Endodermal cell (in vitro differentiated cells): ENCODE measurements at regions not wholly inside any gene's neighbourhood (a gene's known extent, or its start where the extent isn't known, plus 50 kb on each side); places are given as distances from the start of the nearest gene placed in this dataset.

Source experiments
- DNase-seq: peaks from one replicate; pipeline ENCODE4 v3.0.0-alpha.2; 2017
- H3K27ac ChIP-seq: 2 replicates; pipeline ENCODE4 v1.5.1; 2013; ENCODE audit warnings: mild to moderate bottlenecking, low read depth, low read length, moderate library complexity
- H3K27me3 ChIP-seq: 2 replicates; pipeline ENCODE4 v1.6.1; 2013; ENCODE audit warnings: mild to moderate bottlenecking, low read length, moderate library complexity; ENCODE audit not compliant: insufficient read depth, control insufficient read depth, poor library complexity, severe bottlenecking
- H3K36me3 ChIP-seq: 2 replicates; pipeline ENCODE4 v1.7.0; 2013; ENCODE audit warnings: mild to moderate bottlenecking, low read length, moderate library complexity; ENCODE audit not compliant: control insufficient read depth, insufficient read depth
- H3K4me1 ChIP-seq: one replicate; pipeline ENCODE4 v1.7.0; 2013; ENCODE audit warnings: low read length; ENCODE audit not compliant: control insufficient read depth, insufficient read depth
- H3K4me3 ChIP-seq: 2 replicates; pipeline ENCODE4 v1.5.1; 2013; ENCODE audit warnings: mild to moderate bottlenecking, low read length, moderate library complexity
- H3K9ac ChIP-seq: 2 replicates; pipeline ENCODE4 v1.6.1; 2013; ENCODE audit warnings: mild to moderate bottlenecking, low read length, moderate library complexity; ENCODE audit not compliant: poor library complexity, severe bottlenecking; ENCODE audit errors: extremely low read depth
- H3K9me3 ChIP-seq: 2 replicates; pipeline ENCODE4 v1.6.1; 2013; ENCODE audit warnings: mild to moderate bottlenecking, low read length, moderate library complexity; ENCODE audit not compliant: control insufficient read depth
- H3K27ac Mint-ChIP-seq: 2 replicates; pipeline ENCODE4 v1.8.0; 2020; ENCODE audit warnings: mixed read lengths
- H3K27me3 Mint-ChIP-seq: 2 replicates; pipeline ENCODE4 v1.8.0; 2021; ENCODE audit warnings: mild to moderate bottlenecking, mixed read lengths; ENCODE audit not compliant: insufficient read depth
- H3K36me3 Mint-ChIP-seq: 2 replicates; pipeline ENCODE4 v1.8.0; 2020; ENCODE audit warnings: low read depth, mixed read lengths
- H3K4me1 Mint-ChIP-seq: 2 replicates; pipeline ENCODE4 v1.8.0; 2020; ENCODE audit warnings: mixed read lengths
- H3K4me3 Mint-ChIP-seq: 2 replicates; pipeline ENCODE4 v1.8.0; 2020; ENCODE audit warnings: mild to moderate bottlenecking, moderate library complexity, mixed read lengths
- H3K9me3 Mint-ChIP-seq: 2 replicates; pipeline ENCODE4 v1.8.0; 2020; ENCODE audit warnings: mild to moderate bottlenecking, mixed read lengths
- CTCF ChIP-seq: fragments of 200-600 bp; sonication (generic); conservative IDR thresholded peaks from 2 replicates; pipeline ENCODE4 v1.5.0; 2021; ENCODE audit warnings: antibody characterized with exemption, mild to moderate bottlenecking
- WGBS, 2 experiments: methylation state at CpG; one replicate each; pipeline versions ENCODE4 v1.1.5 to v1.1.7; 2013; ENCODE audit warnings: missing lambda C conversion rate in 2 of 2, mixed read lengths in 1 of 2; ENCODE audit not compliant: insufficient coverage in 1 of 2, insufficient read length in 1 of 2; 5-methylcytosine and 5-hydroxymethylcytosine counted together

- WGBS, 2 experiments = 94 to 100% methylated on average over 2 to 5 of the region's 5 CpGs
Measured at GRCh38 chr10:61100887-61101286, 156.9 kb upstream of the RHOBTB1 start.

GRCh38 chr10:61099756-61100155 is 155.8 kb upstream of the RHOBTB1 start:
- H3K4me3 ChIP-seq = no peak overlapping the region
- no peak overlapping the region for H3K9ac ChIP-seq
- no peak overlapping the region for H3K27ac Mint-ChIP-seq
- no peak overlapping the region for H3K27ac ChIP-seq
- no peaks in the 10 kb centered on the region for H3K36me3 ChIP-seq
- H3K9me3 Mint-ChIP-seq = no peaks in the 10 kb centered on the region
- no peaks in the 10 kb centered on the region for H3K27me3 ChIP-seq
- H3K4me1 Mint-ChIP-seq = no peaks in the 10 kb centered on the region
- no peak for TF ChIP-seq CTCF
- no peak overlapping the region for H3K4me3 Mint-ChIP-seq
- no peak for DNase-seq
- no peaks in the 10 kb centered on the region for H3K4me1 ChIP-seq
- H3K27me3 Mint-ChIP-seq = no peaks in the 10 kb centered on the region
- H3K9me3 ChIP-seq = no peaks in the 10 kb centered on the region
- 92 to 96% methylated on average over 4 of the region's 4 CpGs for WGBS, 2 experiments
- H3K36me3 Mint-ChIP-seq = no peaks in the 10 kb centered on the region

More at GRCh38 chr10:61100887-61101286, 156.9 kb upstream of the RHOBTB1 start:
- Histone ChIP-seq H3K27ac (no peak overlapping the region), H3K9me3 (no peaks in the 10 kb centered on the region), H3K9ac (no peak overlapping the region), H3K4me1 (no peaks in the 10 kb centered on the region), H3K4me3 (no peak overlapping the region), H3K27me3 (no peaks in the 10 kb centered on the region), H3K36me3 (no peaks in the 10 kb centered on the region)
- no peak for TF ChIP-seq CTCF
- H3K36me3 Mint-ChIP-seq = no peaks in the 10 kb centered on the region
- H3K27me3 Mint-ChIP-seq = no peaks in the 10 kb centered on the region
- no peak for DNase-seq
- H3K27ac Mint-ChIP-seq = no peak overlapping the region
- no peaks in the 10 kb centered on the region for H3K9me3 Mint-ChIP-seq
- no peaks in the 10 kb centered on the region for H3K4me1 Mint-ChIP-seq
- no peak overlapping the region for H3K4me3 Mint-ChIP-seq

- Mint-ChIP-seq H3K9me3 (no peaks in the 10 kb centered on the region), H3K4me3 (no peak overlapping the region), H3K4me1 (no peaks in the 10 kb centered on the region), H3K27me3 (no peaks in the 10 kb centered on the region), H3K36me3 (no peaks in the 10 kb centered on the region), H3K27ac (no peak overlapping the region)
- Histone ChIP-seq H3K27ac (no peak overlapping the region), H3K9ac (no peak overlapping the region), H3K4me3 (no peak overlapping the region), H3K9me3 (no peaks in the 10 kb centered on the region), H3K36me3 (no peaks in the 10 kb centered on the region), H3K27me3 (no peaks in the 10 kb centered on the region), H3K4me1 (no peaks in the 10 kb centered on the region)
- no peak for DNase-seq
- 89 to 91% methylated on average over 1 of the region's 1 CpG for WGBS, 2 experiments
- TF ChIP-seq CTCF = no peak
Measured at GRCh38 chr10:61098966-61099365, 155.0 kb upstream of the RHOBTB1 start.
